GM12872 (cell line): ENCODE measurements at regions not wholly inside any gene's neighbourhood (a gene's known extent, or its start where the extent isn't known, plus 50 kb on each side); places are given as distances from the start of the nearest gene placed in this dataset.

Experiments used
- CTCF ChIP-seq: IDR thresholded peaks from 3 replicates; pipeline ENCODE4 v1.5.1; 2011; ENCODE audit warnings: low read depth, mild to moderate bottlenecking, low read length, moderate library complexity; ENCODE audit not compliant: insufficient read depth

DNA sequence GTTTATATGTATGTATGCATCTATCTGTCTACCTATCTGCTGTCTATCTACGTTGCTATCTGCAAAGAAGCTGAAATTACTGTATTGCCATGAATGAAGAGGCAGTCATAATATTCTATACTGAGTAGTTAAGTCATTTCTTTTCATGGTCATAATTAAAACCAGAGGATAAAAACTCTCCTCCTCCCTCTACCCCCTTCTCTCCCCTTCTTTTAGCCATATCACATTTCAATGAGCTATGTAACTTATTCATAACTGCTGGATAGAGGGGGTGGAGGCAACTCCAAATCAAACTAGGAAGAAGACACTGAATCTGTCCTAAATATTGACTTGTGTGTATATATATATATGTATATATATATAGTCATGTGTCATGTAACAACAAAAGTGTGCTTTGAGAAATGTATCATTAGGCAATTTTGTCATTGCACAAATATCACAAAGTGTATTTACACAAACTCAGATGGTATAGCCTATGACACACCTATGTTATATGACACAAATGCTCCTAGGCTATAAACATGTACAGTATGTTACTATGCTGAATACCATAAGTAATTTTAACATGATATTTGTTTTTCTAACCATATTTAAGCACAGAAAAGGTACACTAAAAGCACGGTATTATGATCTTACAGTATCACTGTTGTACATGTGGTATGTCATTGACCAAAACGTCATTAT lies 229.7 kb upstream of the KCNMB2 start:
- no peak for TF ChIP-seq CTCF

DNA sequence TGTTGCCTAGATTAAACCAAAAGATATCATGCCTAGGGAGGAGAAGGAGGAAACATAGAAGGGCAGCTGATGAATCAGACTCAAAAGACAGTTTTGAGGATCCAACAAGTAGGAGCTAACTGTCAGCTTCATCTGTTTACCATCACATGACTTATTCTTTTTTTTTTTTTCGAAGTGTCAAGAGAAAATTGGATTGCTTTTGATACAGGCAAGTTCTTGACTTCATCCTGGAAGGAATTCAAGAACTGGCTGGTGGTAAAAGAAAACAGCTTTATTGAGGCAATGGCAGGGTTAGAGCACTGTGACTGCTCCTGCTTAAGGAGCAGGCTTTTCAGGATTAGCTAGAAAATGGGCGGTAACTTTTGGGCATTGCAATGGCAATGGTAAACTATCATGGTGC lies 227.5 kb upstream of the KCNMB2 start:
- no peak for TF ChIP-seq CTCF

GRCh38 chr3:178310949-178311348 lies 225.3 kb upstream of the KCNMB2 start:
- no peak for TF ChIP-seq CTCF

DNA sequence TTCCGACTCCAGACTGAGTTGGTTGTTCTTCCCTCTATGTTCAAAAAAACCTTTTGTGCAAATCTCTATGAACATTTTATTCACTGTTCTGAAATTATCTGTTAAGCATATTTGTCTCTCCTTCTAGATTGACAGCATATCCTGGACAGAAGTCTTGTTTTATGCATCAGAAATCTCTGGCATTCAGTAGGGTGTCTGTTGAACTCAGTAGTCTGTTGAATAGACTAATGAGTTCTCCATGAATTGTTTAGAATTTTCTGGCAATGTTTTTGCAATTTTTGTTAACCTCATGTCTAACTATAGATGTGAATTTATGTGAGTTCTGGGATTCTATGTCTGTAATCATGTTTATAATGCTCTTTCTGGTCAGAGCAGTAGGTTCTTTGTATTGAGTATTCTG lies 222.5 kb upstream of the KCNMB2 start:
- no peak for TF ChIP-seq CTCF

GRCh38 chr3:178318340-178318739 lies 217.9 kb upstream of the KCNMB2 start:
- no peak for TF ChIP-seq CTCF

- no peak for TF ChIP-seq CTCF
Measured at GRCh38 chr3:178318941-178319816, 217.1 kb upstream of the KCNMB2 start.

GRCh38 chr3:178320456-178321351 lies 215.5 kb upstream of the KCNMB2 start:
- TF ChIP-seq CTCF, result no peak
